NCI-H2196 (cell line): ENCODE measurements at regions not wholly inside any gene's neighbourhood (a gene's known extent, or its start where the extent isn't known, plus 50 kb on each side); places are given as distances from the start of the nearest gene placed in this dataset.
"Not testable (repeated sequence)": the region's sequence is repeated elsewhere in the genome, so short reads cannot be mapped to it uniquely, and the experiment has no call there.

ENCODE experiments used
- DNase-seq: peaks from one replicate; lab custom pipeline; 2025; ENCODE audit not compliant: unreplicated experiment; lab: John Stamatoyannopoulos, UW

DNA sequence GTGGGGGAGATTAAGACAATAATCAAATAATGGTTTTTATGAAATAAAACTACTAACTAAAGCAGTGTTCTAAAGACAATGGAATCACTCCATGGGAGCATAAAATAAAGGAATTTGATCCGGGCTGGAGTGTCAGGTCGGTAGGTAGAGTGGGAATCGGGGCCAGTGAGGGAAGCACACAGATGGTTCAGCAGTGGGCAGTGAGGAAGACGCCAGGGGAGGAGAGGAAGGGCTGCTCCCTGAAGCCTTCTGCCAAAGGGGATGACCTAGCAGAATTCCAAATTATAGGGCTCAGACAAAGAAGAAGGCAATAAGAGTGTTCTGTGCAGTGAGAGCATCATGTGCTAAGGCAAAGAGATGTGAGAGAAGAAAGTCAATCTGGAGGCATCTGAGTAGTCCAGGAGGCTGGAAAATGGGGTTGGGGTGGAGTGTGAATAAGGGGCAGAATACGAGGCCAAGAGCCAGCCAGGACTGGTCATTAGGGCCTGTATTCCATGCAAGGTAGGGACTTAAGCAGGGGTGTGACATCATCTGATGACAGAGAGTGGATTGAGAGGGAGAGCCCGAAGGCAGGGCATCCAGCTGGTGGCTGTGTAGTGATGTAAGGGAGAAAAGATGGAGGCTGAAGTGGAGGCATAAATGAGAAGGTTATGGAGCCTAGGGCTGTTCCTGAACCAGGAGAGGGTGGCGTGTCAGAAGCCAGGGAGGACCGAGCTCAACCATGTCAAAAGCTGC lies 137.6 kb downstream of the COPRS start:
- no peak for DNase-seq

GRCh38 chr17:31717251-31717650 lies 141.8 kb downstream of the COPRS start:
- not testable (repeated sequence) for DNase-seq

GRCh38 chr17:31715446-31715845 lies 143.6 kb downstream of the COPRS start:
- no peak for DNase-seq

- no peak for DNase-seq
Measured at GRCh38 chr17:31704483-31704882, 154.6 kb downstream of the COPRS start.

DNA sequence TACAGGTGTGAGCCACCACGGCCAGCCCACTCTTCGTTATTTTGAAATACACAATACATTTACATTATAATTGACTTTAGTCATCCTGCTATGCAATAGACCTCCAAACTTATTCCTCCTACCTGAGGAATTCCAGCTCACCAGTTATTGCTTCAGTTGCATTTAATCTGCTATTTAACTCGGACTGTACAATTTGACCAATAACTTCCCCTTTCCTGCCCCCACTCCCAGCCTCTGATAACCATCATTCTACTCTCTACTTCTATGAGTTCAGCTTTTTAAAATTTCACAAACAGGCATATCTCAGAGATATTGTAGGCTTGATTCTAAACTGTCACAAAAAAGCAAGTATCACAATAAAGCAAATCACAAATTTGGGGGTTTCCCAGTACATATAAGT lies 157.0 kb downstream of the COPRS start:
- no peak for DNase-seq

DNA sequence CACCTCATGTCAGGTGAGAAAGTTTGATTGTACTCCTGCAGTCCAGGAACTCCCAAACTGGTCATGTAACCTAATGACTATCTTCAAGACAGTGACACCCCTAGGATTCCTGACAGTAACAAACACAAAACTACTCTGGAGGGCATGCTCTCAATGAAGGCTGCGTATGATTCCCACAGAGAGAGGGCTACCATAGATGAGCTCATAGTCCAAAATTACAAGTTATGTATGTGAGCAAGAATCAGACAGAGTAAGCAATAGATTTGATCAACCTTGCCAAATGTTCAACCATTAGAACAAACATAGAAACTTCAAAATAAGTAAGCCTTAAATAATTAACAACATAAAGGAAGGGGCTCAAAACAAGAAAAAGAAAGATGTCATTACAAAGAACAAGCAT lies 158.1 kb downstream of the COPRS start:
- DNase-seq, result no peak

DNA sequence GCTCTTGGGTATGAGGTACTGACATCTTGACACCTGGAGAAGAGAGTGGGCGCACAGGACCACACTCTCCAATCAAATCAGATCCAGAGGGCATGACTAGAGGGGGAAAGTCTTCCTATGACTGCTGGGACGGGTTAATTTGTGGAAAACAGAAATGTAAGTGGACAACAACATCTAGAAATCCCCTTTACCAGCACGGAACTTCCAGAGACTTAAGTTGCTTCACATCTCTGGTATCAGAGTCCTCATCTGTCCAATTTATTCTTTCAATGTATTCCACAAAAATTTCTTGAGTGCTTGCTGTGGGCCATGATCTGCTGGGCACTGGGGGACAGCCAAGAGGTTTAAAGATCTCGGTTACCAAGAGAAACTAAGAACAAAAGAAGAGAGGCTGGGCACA lies 159.2 kb downstream of the COPRS start:
- DNase-seq, result no peak

- DNase-seq, result no peak
Measured at GRCh38 chr17:31699281-31699680, 159.8 kb downstream of the COPRS start.

- DNase-seq, result no peak
Measured at GRCh38 chr17:31698751-31699150, 160.3 kb downstream of the COPRS start.

DNA sequence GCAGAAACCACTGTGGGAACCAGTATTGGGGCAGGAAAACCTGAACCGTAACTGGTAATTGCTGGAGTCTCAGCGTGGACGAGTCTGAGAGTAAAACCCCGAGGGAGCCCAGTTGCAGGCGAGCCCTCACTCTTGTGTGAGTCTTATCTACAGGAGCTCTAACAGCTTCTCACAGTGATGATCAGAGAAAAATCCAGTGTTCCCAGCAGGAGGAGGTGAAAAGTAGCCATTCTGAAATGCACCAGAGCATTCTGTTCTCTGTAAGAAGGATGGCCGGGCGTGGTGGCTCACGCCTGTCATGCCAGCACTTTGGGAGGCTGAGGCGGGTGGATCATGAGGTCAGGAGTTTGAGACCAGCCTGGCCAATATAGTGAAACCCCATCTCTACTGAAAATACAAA lies 161.2 kb downstream of the COPRS start:
- no peak for DNase-seq

DNA sequence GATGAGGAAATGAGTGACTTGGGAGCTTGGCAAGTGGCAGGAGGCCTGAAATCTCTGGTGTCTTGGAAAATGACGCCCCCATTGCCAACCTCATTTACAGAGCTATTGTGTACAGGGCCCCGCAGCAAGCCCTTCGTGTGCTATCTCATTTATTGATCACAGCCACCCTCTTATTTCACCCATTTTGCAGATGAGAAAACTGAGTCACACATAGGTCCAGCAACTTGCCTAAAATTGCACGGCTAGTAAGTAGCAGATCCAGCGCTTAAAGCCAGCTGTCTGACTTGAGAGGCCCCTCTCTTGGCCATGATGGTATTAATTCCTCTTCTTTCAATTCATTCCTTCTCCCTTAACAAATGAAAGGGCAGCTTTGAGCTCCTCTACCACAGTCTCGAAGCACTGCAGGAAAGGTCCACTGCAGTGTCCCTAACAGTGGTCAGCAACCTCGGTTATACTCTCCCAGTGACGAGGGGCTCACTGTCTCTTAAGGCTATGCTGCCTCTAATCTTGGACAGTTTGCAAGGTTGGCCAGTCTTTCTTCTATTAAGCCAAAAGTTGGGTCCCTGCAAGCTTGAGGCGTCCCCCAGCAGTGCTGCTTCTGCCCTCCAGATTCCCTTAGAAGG lies 162.2 kb downstream of the COPRS start:
- no peak for DNase-seq

DNA sequence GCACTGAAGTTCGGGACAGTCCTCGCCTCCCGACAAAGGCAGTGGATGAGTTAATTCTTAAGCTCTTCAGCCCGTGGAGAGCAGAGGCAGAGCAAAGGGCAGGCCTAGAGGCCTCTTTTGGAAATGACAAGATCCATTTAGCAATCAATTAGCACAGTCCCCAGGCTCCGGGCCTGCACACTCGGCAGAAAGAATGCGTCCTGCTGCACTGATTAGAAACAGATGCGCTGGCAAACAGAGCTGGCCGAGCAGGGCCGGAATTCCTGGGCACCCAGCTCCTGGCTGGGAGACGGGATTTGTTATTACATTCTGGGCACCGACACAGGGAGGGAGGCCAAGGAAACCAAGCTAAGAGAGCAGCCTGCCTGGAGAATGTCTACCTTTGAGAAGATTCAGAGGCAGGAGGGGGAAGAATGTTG lies 162.9 kb downstream of the COPRS start:
- DNase-seq, result no peak

GRCh38 chr17:31695456-31696090 lies 163.5 kb downstream of the COPRS start:
- no peak for DNase-seq

GRCh38 chr17:31693433-31694220 lies 165.4 kb downstream of the COPRS start:
- no peak for DNase-seq

- DNase-seq, result no peak
Measured at GRCh38 chr17:31692632-31693031, 166.4 kb downstream of the COPRS start.

GRCh38 chr17:31692027-31692426 lies 167.0 kb downstream of the COPRS start:
- no peak for DNase-seq

GRCh38 chr17:31691251-31691905 lies 167.7 kb downstream of the COPRS start:
- DNase-seq, result no peak

GRCh38 chr17:31690151-31690551 lies 168.9 kb downstream of the COPRS start:
- DNase-seq, result no peak

GRCh38 chr17:31688701-31689100 lies 170.3 kb downstream of the COPRS start:
- DNase-seq, result no peak

DNA sequence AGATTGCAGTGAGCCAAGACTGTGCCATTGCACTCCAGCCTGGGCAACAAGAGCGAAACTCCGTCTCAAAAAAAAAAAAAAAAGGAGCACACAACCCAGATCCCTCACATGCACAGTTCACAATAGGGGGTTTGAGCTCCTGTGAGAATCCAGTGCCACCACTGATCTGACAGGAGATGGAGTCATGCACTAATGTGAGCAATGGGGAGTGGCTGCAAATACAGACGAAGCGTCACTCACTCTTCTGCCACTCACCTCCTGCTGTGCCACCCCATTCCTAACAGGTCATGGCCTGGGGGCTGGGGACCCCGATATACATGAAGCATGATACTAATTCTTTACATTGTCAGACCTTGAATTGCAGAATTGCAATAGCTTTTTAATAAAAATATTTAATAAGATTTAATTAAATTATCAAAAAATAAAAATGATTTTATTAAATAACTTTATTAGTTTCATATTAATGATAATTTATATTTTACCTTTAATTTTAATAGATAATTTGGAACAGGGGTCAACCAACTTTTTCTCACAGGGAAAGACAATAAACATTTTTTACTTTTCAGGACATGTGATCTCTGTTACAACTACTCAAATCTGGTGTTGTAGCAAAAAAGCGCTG lies 171.4 kb downstream of the COPRS start:
- DNase-seq, result no peak

DNA sequence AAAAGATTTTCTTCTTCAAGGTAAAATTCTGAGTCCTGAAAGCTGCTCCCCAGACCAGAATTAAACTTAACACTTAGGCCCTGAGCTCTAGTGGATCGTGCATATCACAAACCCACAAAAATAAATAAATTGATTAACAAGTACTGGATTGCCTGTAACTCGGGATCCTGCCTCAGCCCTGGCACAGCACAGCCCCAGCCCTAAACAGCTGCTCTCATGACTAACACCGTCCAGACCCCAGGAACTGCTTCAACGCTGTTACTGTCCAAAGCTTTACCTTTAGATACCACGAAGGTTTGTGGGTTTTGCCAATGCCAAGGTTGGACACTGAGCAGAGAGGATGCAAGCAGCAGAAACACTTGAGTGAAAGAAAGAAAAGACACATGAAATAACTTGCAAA lies 172.5 kb downstream of the COPRS start:
- DNase-seq, result no peak
